BJ (cell line): ENCODE measurements at regions not wholly inside any gene's neighbourhood (a gene's known extent, or its start where the extent isn't known, plus 50 kb on each side); places are given as distances from the start of the nearest gene placed in this dataset.

Experiments
- CTCF ChIA-PET: fragments of 350-600 bp; formaldehyde crosslinking; extraction: SDS; loops from one replicate; lab custom pipeline; 2021; ENCODE audit warnings: antibody characterized with exemption, inconsistent platforms; lab: Yijun Ruan, JAX
- POLR2A ChIA-PET: fragments of 300-600 bp; sonication (Branson Sonifier 250); formaldehyde crosslinking; extraction: SDS; loops from one replicate; lab custom pipeline; 2021; ENCODE audit warnings: antibody characterized with exemption; lab: Charles Lee
- DNase-seq: peaks from one replicate; pipeline ENCODE4 v3.0.0-alpha.2; 2011; ENCODE audit warnings: low read depth
- H3K27me3 ChIP-seq: 2 replicates; pipeline ENCODE4 v1.6.0; 2011; ENCODE audit warnings: low read length; ENCODE audit not compliant: control insufficient read depth, insufficient read depth
- H3K36me3 ChIP-seq: 2 replicates; pipeline ENCODE4 v1.5.1; 2011; ENCODE audit warnings: low read length; ENCODE audit not compliant: control insufficient read depth, insufficient read depth
- H3K4me3 ChIP-seq: 2 replicates; pipeline ENCODE4 v1.5.1; 2011; ENCODE audit warnings: low read depth, mild to moderate bottlenecking, control low read depth, low read length
- TF ChIP-seq, protein P1 (sequence below): IDR thresholded peaks from 2 replicates; pipeline ENCODE4 v1.5.1; 2011; ENCODE audit warnings: low read depth, mild to moderate bottlenecking, control low read depth, inconsistent platforms, low read length, moderate library complexity; ENCODE audit not compliant: insufficient read depth

DNA sequence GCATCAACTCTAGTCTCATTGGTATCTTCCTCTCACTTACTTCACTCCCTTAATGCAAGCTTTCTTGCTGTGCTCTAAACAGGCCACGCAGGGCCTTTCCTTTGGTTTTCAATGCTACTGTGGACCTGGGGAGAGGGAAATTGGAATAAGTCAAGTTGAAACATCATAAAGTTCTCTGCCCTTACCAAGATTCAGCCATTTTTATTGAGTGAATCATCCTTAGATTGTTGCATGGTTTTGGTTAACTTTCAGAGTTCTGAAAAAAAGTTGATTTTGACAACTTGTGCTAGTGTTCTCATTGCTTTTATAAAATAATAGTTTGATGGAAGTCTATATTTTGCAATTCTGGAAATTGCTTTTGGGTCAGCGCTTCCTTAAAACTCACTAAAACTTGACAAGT lies 852.8 kb upstream of the ACVR2A start:
- TF ChIP-seq, protein P1, sequence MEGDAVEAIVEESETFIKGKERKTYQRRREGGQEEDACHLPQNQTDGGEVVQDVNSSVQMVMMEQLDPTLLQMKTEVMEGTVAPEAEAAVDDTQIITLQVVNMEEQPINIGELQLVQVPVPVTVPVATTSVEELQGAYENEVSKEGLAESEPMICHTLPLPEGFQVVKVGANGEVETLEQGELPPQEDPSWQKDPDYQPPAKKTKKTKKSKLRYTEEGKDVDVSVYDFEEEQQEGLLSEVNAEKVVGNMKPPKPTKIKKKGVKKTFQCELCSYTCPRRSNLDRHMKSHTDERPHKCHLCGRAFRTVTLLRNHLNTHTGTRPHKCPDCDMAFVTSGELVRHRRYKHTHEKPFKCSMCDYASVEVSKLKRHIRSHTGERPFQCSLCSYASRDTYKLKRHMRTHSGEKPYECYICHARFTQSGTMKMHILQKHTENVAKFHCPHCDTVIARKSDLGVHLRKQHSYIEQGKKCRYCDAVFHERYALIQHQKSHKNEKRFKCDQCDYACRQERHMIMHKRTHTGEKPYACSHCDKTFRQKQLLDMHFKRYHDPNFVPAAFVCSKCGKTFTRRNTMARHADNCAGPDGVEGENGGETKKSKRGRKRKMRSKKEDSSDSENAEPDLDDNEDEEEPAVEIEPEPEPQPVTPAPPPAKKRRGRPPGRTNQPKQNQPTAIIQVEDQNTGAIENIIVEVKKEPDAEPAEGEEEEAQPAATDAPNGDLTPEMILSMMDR: no peak
- Histone ChIP-seq H3K36me3 (no peaks in the 10 kb centered on the region), H3K27me3 (no peaks in the 10 kb centered on the region), H3K4me3 (no peak overlapping the region)
- ChIA-PET CTCF (interaction anchor here (1.0 kb wide), 1 partner anchor 65 kb away, joined by 6 read pairs; no protein-coding TSS in a partner anchor), POLR2A (no interaction called here)
- DNase-seq: no peak

DNA sequence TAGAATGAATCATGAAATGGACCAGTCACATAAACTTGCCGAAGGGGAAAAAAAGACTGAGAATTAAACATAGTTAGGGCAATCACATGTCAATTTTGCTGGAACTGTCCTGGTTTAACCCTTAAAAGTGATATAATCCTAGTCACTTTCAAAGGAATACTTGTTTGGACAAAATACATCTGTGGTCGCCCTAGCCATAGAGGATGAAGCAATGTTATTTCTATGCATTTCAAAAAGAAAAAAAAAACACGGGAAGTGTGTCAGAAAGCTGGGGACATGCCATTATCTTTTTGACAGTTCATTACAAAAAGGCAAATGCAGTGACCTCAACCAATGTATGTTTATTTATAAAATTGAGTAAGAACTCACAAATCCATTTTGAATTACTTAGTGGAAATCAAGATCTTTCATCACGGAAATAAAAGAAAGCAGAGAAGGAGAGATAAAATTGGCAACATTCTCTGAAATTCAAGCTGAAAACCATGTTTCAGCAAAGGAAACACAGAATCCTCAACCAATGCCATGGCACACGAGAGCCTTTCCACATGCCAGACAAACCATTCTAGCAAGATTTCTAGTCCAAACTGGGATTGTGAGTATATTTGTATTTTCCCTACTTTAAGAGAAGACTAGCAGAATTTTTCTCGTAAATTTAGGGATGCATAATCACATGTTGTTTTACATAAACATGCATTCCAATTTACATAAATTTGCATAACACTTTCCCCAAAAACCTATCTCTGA lies 854.3 kb upstream of the ACVR2A start:
- ChIA-PET POLR2A (no interaction called here), CTCF (interaction anchor here (0.9 kb wide), 1 partner anchor 8 kb away, joined by 3 read pairs; no protein-coding TSS in a partner anchor)
- DNase-seq: no peak
- no peaks in the 10 kb centered on the region for H3K27me3 ChIP-seq
- H3K4me3 ChIP-seq: no peak overlapping the region
- TF ChIP-seq, protein P1: no peak
- H3K36me3 ChIP-seq: no peaks in the 10 kb centered on the region

DNA sequence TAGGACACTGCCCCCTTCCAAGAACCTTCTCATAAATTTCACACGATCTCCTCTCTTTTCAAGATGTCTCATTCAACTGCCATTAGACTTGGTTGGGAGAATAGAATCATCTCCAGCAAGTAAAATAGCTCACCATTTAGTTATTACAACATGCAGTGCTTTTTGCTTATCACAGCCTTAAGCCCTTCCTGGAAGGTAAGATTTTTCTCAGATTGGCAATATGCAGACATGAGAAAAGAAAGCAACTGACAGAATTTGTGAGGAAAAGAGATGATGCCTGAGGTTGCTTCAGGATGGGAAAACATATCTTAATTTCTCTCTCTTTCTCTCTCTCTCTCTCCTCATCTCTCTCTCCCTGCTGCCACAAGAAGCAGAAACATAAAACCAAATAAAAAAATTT lies 855.1 kb upstream of the ACVR2A start:
- ChIA-PET CTCF (interaction anchor here (0.9 kb wide), 1 partner anchor 9 kb away, joined by 3 read pairs; no protein-coding TSS in a partner anchor), POLR2A (no interaction called here)
- Histone ChIP-seq H3K4me3 (no peak overlapping the region), H3K36me3 (no peaks in the 10 kb centered on the region), H3K27me3 (no peaks in the 10 kb centered on the region)
- DNase-seq: no peak
- TF ChIP-seq, protein P1: no peak

DNA sequence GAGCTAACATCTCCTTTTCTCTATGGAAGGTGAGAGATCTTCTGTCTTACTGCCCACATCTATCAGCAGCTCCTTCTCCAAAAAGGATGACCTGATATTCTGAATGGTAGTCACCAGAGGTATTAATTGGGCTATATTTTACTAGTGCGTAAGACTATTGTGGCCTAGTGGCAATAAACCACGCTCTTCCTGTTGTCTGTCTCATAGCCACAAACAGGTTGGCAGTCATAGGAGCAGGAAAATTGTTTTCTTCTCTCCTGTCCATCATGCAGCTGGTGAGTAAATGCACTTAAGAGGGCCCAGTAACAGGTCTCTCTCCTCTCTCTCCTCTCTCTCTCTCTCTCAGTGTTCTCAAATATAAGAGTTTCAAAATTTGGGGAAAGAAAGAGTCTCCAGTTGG lies 856.8 kb upstream of the ACVR2A start:
- DNase-seq: no peak
- Histone ChIP-seq H3K4me3 (no peak overlapping the region), H3K27me3 (no peaks in the 10 kb centered on the region), H3K36me3 (no peaks in the 10 kb centered on the region)
- CTCF ChIA-PET: interaction anchor here (0.6 to 1.9 kb wide), 3 partner anchors 54 to 910 kb away, joined by 3 to 4 read pairs (median 3); no protein-coding TSS in a partner anchor
- POLR2A ChIA-PET: no interaction called here
- TF ChIP-seq, protein P1: no peak

DNA sequence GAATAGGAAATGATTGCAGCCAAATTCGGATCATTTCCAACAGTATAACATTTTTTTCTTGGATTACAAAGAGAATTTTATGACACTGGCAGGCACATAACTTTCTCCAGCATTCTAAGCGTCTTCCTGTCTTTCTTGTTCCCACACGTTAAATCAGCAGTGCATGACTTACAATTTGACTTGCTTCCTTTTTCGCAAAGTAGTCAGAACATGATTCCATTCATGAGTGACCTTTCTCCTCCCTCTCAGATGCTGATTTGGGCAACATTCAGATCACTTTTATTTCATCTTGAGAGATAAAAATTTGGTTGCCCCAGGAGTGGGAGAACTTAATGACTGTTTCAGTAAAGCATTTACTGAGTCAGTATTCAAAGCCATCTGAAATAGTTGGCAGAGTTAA lies 858.7 kb upstream of the ACVR2A start:
- POLR2A ChIA-PET: no interaction called here
- H3K36me3 ChIP-seq: no peaks in the 10 kb centered on the region
- TF ChIP-seq, protein P1: no peak
- DNase-seq: no peak
- no peaks in the 10 kb centered on the region for H3K27me3 ChIP-seq
- CTCF ChIA-PET: no interaction called here
- no peak overlapping the region for H3K4me3 ChIP-seq
